ENCODE measurements at regions not wholly inside any gene's neighbourhood (a gene's known extent, or its start where the extent isn't known, plus 50 kb on each side); places are given as distances from the start of the nearest gene placed in this dataset.

DNA sequence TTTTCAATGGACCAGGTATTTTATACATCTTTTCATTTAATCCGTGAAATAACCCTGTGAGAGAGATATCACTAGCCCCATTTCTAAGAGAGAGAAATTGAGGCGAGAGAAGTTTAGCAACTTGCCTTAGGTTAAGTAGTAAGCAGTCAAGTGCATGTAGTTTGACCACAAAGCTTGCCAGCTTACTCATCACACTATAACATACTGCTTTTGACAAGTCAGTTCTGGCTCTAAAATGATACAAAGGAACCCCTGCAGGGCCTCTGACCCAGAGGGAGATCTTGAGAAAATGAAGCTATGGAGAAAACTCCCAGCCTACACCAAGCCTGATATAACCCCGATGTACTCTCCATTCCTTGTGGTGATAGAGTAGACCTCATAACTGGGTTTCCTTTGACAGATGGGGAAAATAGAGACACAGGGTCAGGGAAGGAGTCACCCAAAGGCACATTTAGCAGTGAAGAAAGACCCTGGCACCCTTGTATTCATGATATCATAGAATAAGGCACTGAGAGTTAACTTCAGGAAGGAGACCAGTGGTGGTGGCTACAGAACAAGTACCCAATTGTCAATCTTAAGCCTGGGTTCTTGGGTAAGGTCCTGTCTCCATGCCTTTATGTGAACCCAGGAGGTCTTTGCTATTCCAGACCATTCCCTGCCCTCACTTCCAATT, 60.2 kb upstream of the MSN start:
- TF ChIP-seq, protein P1, sequence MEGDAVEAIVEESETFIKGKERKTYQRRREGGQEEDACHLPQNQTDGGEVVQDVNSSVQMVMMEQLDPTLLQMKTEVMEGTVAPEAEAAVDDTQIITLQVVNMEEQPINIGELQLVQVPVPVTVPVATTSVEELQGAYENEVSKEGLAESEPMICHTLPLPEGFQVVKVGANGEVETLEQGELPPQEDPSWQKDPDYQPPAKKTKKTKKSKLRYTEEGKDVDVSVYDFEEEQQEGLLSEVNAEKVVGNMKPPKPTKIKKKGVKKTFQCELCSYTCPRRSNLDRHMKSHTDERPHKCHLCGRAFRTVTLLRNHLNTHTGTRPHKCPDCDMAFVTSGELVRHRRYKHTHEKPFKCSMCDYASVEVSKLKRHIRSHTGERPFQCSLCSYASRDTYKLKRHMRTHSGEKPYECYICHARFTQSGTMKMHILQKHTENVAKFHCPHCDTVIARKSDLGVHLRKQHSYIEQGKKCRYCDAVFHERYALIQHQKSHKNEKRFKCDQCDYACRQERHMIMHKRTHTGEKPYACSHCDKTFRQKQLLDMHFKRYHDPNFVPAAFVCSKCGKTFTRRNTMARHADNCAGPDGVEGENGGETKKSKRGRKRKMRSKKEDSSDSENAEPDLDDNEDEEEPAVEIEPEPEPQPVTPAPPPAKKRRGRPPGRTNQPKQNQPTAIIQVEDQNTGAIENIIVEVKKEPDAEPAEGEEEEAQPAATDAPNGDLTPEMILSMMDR (IDR thresholded peaks at IDR 0.05; ENCODE audit: extremely low read depth in 1 of 2, insufficient read depth in 1 of 2, low read depth in 1 of 2, low read length in 2 of 2) = no peak
- TF ChIP-seq POLR2AphosphoS5 (IDR thresholded peaks at IDR 0.05; ENCODE audit: insufficient read depth, low read depth, low read length) (no peak), JUN (IDR thresholded peaks at IDR 0.05; ENCODE audit: borderline replicate concordance, insufficient read depth, insufficient read length, low read depth) (no peak), EZH2 (IDR thresholded peaks at IDR 0.05; ENCODE audit: borderline replicate concordance, low read depth, low read length, severe bottlenecking) (no peak)
